ENCODE measurements at regions not wholly inside any gene's neighbourhood (a gene's known extent, or its start where the extent isn't known, plus 50 kb on each side); places are given as distances from the start of the nearest gene placed in this dataset.
"Not testable (repeated sequence)": the region's sequence is repeated elsewhere in the genome, so short reads cannot be mapped to it uniquely, and the experiment has no call there.

GRCh38 chr14:105919458-105920150 is 393.2 kb downstream of the TMEM121 start:
- DNase-seq (ENCODE audit: low spot score) = no peak

GRCh38 chr14:105920151-105920700 is 393.8 kb downstream of the TMEM121 start:
- not testable (repeated sequence) for DNase-seq (ENCODE audit: low spot score)

GRCh38 chr14:105920803-105921755 is 394.7 kb downstream of the TMEM121 start:
- not testable (repeated sequence) for DNase-seq (ENCODE audit: low spot score)

GRCh38 chr14:105921781-105922180 is 395.4 kb downstream of the TMEM121 start:
- not testable (repeated sequence) for DNase-seq (ENCODE audit: low spot score)

- not testable (repeated sequence) for DNase-seq (ENCODE audit: low spot score)
These were observed 397.3 kb downstream of the TMEM121 start for GRCh38 chr14:105923520-105924191.

- no peak for DNase-seq (ENCODE audit: low spot score)
These were observed 398.7 kb downstream of the TMEM121 start for GRCh38 chr14:105924951-105925591.

GRCh38 chr14:105925615-105926372 is 399.4 kb downstream of the TMEM121 start:
- no peak for DNase-seq (ENCODE audit: low spot score)

- no peak for DNase-seq (ENCODE audit: low spot score)
These were observed 400.2 kb downstream of the TMEM121 start for GRCh38 chr14:105926373-105927095.

GRCh38 chr14:105927096-105928060 is 401.0 kb downstream of the TMEM121 start:
- DNase-seq (ENCODE audit: low spot score) = no peak

GRCh38 chr14:105928171-105929111 is 402.1 kb downstream of the TMEM121 start:
- not testable (repeated sequence) for DNase-seq (ENCODE audit: low spot score)

GRCh38 chr14:105929327-105930081 is 403.1 kb downstream of the TMEM121 start:
- DNase-seq (ENCODE audit: low spot score) = no peak

- DNase-seq (ENCODE audit: low spot score) = no peak
These were observed 404.2 kb downstream of the TMEM121 start for GRCh38 chr14:105930572-105930971.

- DNase-seq (ENCODE audit: low spot score) = no peak
These were observed 405.6 kb downstream of the TMEM121 start for GRCh38 chr14:105931808-105932483.

- DNase-seq (ENCODE audit: low spot score) = no peak
These were observed 406.9 kb downstream of the TMEM121 start for GRCh38 chr14:105933238-105933637.

GRCh38 chr14:105935384-105935783 is 409.0 kb downstream of the TMEM121 start:
- no peak for DNase-seq (ENCODE audit: low spot score)

- DNase-seq (ENCODE audit: low spot score) = no peak
These were observed 411.1 kb downstream of the TMEM121 start for GRCh38 chr14:105937253-105938054.
